GM21717 (cell line): ENCODE measurements at regions not wholly inside any gene's neighbourhood (a gene's known extent, or its start where the extent isn't known, plus 50 kb on each side); places are given as distances from the start of the nearest gene placed in this dataset.

Experiments
- ATAC-seq: cut with Tn5 transposase; IDR thresholded peaks from one replicate; pipeline ENCODE4 v1.9.1; 2021; ENCODE audit warnings: mild to moderate bottlenecking, moderate library complexity; ENCODE audit not compliant: unreplicated experiment

DNA sequence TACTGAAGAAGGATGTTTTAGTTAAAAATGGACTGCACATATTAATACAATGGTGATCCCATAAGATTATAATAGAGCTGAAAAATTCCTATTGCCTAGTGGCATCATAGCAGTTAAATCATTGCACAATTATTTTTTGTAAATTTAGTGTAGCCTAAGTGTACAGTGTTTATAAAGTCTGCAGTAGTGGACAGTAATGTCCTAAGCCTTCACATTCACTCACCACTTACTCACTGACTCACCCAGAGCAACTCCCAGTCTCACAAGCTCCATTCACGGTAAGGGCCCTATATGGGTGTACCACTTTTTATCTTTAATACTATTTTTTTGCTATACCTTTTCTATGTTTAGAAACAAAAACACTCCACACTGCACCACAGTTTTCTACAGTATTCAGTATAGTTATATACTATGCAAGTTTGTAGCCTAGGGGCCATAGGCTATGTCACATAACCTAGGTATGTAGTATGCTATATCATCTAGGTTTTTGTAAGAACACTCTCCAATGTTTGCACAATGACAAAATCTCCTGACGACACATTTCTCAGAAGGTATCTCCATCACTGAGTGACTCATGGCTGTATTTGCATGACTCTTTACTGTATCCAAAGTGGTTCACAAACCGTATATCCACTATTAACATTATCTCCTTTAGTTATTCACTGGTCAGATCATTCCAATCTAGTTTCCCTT is 536.0 kb downstream of the KLF12 start:
- ATAC-seq = no peak

DNA sequence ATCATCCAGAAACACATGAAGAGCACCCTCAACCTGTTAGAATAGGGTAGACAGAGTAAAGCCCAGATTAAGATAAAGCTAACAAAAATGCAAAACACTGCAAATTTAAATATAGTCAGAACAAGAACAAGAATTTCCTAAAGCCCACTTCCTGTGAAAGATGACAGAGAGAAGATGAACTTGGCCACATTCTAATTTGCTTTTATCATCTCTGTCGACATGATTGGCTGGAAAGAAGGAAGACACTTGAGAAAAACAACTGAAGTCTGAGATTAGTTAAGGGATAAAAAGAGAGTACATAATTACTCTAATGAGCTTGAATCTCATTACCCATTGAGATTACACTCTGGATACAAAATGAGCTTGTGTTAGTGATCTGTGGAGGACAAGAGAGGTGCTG is 537.6 kb downstream of the KLF5 start:
- ATAC-seq = no peak

- no peak for ATAC-seq
These were observed 534.5 kb downstream of the KLF5 start for GRCh38 chr13:73593199-73593765.

- ATAC-seq = no peak
These were observed 533.1 kb downstream of the KLF5 start for GRCh38 chr13:73591861-73592260.

- ATAC-seq = no peak
These were observed 532.0 kb downstream of the KLF5 start for GRCh38 chr13:73590795-73591194.

GRCh38 chr13:73585236-73585635 is 526.4 kb downstream of the KLF5 start:
- no peak for ATAC-seq

DNA sequence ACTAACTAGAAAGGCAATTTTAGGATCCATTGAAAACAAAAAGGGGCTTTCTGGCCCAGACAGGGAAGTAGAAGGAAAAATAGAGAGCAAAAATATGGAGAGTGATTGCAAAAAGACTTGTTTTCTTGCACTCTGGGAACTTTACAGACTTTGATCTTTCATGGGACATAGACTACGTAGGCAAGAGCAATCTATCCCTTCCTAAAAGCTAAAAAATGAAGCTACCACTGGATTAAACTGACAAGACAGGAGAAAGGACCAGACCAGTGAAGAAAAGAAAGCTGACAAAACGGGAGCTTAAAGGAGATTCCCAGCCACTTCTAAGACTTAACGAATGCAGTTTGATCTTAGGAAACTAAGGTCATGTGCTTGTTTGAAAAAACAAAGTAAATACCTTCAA is 524.5 kb downstream of the KLF5 start:
- ATAC-seq = no peak

DNA sequence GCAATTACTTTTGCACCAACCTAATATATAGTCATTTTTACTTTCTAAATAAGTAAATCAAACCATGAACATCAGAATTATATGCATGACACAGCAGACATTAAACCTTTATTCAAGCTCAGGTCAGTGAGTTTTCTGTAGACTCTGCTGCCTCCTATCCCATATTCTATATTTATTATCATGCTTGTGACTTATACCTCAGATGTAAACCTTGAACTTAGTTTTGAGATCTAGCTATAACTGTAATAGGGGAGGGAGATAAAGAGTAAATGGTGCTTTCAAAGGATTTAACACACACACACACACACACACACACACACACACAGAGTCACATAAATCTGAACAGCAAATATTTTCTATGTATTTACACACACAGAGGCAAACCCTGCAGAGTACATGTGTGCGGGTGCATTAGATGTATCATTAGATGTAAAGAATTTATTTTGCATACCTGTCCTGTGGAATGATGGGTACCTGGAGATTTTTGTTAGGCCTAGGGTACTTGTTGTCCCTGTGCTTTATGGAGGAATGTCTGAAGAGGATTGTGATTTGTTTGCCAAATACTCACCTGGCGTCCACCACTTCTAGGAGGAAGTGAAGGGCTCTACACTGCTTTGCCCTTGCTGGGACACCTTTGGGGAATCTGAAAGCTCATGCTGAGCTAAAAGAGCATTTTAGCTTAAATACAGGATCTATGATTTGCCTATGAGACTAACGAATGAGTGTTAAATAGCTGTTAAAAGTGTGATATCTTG is 521.9 kb downstream of the KLF5 start:
- ATAC-seq = no peak

GRCh38 chr13:73579574-73580274 is 520.9 kb downstream of the KLF5 start:
- ATAC-seq = no peak

- no peak for ATAC-seq
These were observed 519.6 kb downstream of the KLF5 start for GRCh38 chr13:73578251-73578875.

- no peak for ATAC-seq
These were observed 517.5 kb downstream of the KLF5 start for GRCh38 chr13:73576291-73576690.

- no peak for ATAC-seq
These were observed 514.0 kb downstream of the KLF5 start for GRCh38 chr13:73572824-73573223.

- no peak for ATAC-seq
These were observed 512.6 kb downstream of the KLF5 start for GRCh38 chr13:73571376-73571775.

DNA sequence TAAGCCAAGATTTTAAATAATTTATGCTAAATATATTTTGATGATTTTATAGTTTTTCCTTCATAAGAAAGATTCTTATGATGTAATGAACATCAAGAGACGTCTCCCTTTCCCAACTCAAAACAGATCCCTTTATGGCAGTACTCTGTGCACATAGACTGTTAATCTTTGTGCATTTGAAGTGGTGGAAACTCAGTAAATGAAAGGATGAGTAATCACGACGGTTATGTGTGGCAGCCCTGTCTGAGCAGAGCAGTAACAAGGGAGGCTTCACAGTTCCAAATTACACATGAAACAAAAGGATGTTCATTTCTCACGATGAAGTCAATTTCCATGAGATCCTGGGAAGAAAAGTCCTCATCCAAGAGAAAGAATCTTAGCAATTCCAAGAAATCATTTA is 498.1 kb downstream of the KLF5 start:
- ATAC-seq = no peak

GRCh38 chr13:73556128-73556527 is 497.3 kb downstream of the KLF5 start:
- no peak for ATAC-seq

GRCh38 chr13:73551736-73552135 is 492.9 kb downstream of the KLF5 start:
- no peak for ATAC-seq

DNA sequence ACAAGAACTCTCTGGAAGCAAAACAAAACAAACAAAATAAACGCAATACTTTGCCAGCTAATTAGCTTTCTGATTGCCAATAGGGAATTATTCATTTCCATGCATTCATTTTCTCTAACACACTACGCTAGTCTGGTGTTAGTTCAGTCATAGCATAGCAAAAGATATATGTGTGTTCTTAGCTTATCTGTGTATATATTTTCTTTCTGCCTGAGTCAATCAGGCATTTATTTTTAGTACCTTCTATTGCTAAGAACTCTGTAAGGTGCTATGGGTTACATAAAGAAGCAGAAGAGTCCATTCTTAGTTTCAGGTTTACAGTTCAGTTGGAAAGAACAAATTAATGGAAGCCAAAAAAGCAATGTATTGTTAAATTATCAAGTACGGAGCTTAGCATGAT is 490.9 kb downstream of the KLF5 start:
- ATAC-seq = no peak

GRCh38 chr13:73548449-73548848 is 489.6 kb downstream of the KLF5 start:
- ATAC-seq = no peak

DNA sequence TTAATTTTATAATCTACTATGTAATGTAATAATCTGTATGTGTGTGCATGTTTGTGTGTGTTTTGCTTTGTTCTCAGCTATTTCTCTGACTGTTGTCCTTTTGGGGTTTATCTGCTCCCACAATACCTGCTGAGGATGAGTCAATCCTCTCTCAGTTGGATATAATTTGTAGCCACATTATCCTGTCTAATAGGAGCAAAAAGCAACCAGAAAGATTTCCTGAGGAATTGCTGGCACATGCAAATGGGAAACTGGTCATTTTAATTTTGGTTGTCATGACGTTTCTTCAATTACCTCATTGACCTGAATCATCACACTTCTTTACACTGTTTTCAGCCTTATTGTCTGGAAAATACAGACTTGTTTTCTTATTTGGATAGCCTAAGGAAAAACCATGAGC is 488.4 kb downstream of the KLF5 start:
- no peak for ATAC-seq

- no peak for ATAC-seq
These were observed 485.4 kb downstream of the KLF5 start for GRCh38 chr13:73544175-73544574.

DNA sequence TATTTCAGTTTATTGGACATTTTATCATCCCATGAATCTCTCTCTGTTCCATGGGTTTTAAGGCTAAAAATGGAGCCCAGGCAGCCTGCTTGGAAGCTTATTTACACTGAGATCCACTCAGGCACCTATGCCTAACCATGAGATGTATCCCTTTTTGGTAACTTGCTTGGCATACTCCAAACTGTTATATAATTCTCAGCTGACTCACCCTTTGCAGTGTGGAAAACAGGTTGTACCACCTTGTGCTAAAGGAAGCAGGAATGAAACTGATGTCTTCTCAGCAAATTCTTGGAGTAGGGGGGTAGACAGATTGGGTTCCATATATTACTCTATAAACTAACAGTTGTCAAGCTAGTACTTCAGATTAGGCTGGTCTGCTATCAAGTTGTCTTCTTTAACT is 483.6 kb downstream of the KLF5 start:
- no peak for ATAC-seq
